GM23248 (cell line): ENCODE measurements at regions not wholly inside any gene's neighbourhood (a gene's known extent, or its start where the extent isn't known, plus 50 kb on each side); places are given as distances from the start of the nearest gene placed in this dataset.
A peak's percentile ranks its signal among the peaks of the same experiment; 100 is the strongest.

Source experiments
- DNase-seq: peaks from one replicate; pipeline ENCODE4 v3.0.0-alpha.2; 2015
- H2AFZ ChIP-seq: fragments of 200-600 bp; sonication (generic); 2 replicates; pipeline ENCODE4 v1.6.1; 2016; ENCODE audit warnings: antibody characterized with exemption
- H3F3A ChIP-seq: fragments of 200-600 bp; sonication (generic); 2 replicates; pipeline ENCODE4 v1.6.1; 2016; ENCODE audit warnings: mild to moderate bottlenecking, antibody characterized with exemption, mixed run types; ENCODE audit not compliant: insufficient read depth
- H3K27ac ChIP-seq: fragments of 200-600 bp; sonication (generic); 2 replicates; pipeline ENCODE4 v1.5.1; 2016; ENCODE audit warnings: mild to moderate bottlenecking
- H3K27me3 ChIP-seq: fragments of 200-600 bp; sonication (generic); replicated peaks from 2 replicates; pipeline ENCODE4 v1.6.1; 2016; ENCODE audit warnings: mild to moderate bottlenecking; ENCODE audit not compliant: insufficient read depth
- H3K36me3 ChIP-seq: fragments of 200-600 bp; sonication (generic); 2 replicates; pipeline ENCODE4 v1.6.1; 2016; ENCODE audit warnings: low read depth, mild to moderate bottlenecking
- H3K4me1 ChIP-seq: fragments of 200-600 bp; sonication (generic); 2 replicates; pipeline ENCODE4 v1.6.1; 2016; ENCODE audit warnings: mild to moderate bottlenecking; ENCODE audit not compliant: insufficient read depth
- H3K4me2 ChIP-seq: fragments of 200-600 bp; sonication (generic); one replicate; pipeline ENCODE4 v1.6.1; 2016; ENCODE audit warnings: mild to moderate bottlenecking; ENCODE audit not compliant: unreplicated experiment
- H3K4me3 ChIP-seq: fragments of 200-600 bp; sonication (generic); 2 replicates; pipeline ENCODE4 v1.5.1; 2016; ENCODE audit warnings: mild to moderate bottlenecking
- H3K79me2 ChIP-seq: fragments of 200-600 bp; sonication (generic); 2 replicates; pipeline ENCODE4 v1.6.1; 2016; ENCODE audit warnings: mild to moderate bottlenecking; ENCODE audit not compliant: insufficient read depth
- H3K9ac ChIP-seq: fragments of 200-600 bp; sonication (generic); 2 replicates; pipeline ENCODE4 v1.6.1; 2016; ENCODE audit warnings: mild to moderate bottlenecking
- H3K9me2 ChIP-seq: fragments of 200-600 bp; sonication (generic); 2 replicates; pipeline ENCODE4 v1.6.1; 2016; ENCODE audit warnings: mixed run types, mild to moderate bottlenecking, moderate library complexity; ENCODE audit not compliant: insufficient read depth
- H3K9me3 ChIP-seq: fragments of 200-600 bp; sonication (generic); one replicate; pipeline ENCODE4 v1.6.1; 2017; ENCODE audit warnings: low read depth
- H4K20me1 ChIP-seq: fragments of 200-600 bp; sonication (generic); 2 replicates; pipeline ENCODE4 v1.6.0; 2016; ENCODE audit not compliant: insufficient read depth
- EZH2 ChIP-seq: fragments of 200-600 bp; sonication (generic); IDR thresholded peaks from 2 replicates; pipeline ENCODE4 v1.6.1; 2018; ENCODE audit warnings: antibody characterized with exemption, mild to moderate bottlenecking; ENCODE audit not compliant: insufficient read depth, poor library complexity, severe bottlenecking
- EZH2phosphoT487 ChIP-seq: fragments of 200-600 bp; sonication (generic); IDR thresholded peaks from 2 replicates; pipeline ENCODE4 v1.6.1; 2018; ENCODE audit warnings: antibody characterized with exemption, moderate library complexity, mild to moderate bottlenecking, low read depth; ENCODE audit not compliant: insufficient read depth
- WGBS, 2 experiments: methylation state at CpG; one replicate each; pipeline ENCODE4 v1.1.6; 2015 to 2017; ENCODE audit warnings: low lambda C conversion rate in 2 of 2, low coverage in 1 of 2; ENCODE audit errors: missing lambda C conversion rate in 2 of 2; 5-methylcytosine and 5-hydroxymethylcytosine counted together
- in situ Hi-C: fragments of 300-500 bp; cut with MboI; formaldehyde crosslinking; loops from 2 replicates; pipeline ENCODE4 v1.15.0; 2020

GRCh38 chr6:135630789-135631376, 133.3 kb upstream of the AHI1 start:
- DNase-seq: no peak
- Histone ChIP-seq H3K4me1 (no peaks in the 10 kb centered on the region), H3K9ac (no peak overlapping the region), H3K79me2 (no peaks in the 10 kb centered on the region), H3K27ac (no peak overlapping the region), H2AFZ (no peak overlapping the region), H4K20me1 (no peaks in the 10 kb centered on the region), H3K36me3 (no peaks in the 10 kb centered on the region), H3K9me3 (no peaks in the 10 kb centered on the region), H3K4me3 (no peak overlapping the region), H3K27me3 (no peaks in the 10 kb centered on the region), H3K9me2 (no peaks in the 10 kb centered on the region), H3F3A (no peaks in the 10 kb centered on the region), H3K4me2 (no peak overlapping the region)
- TF ChIP-seq EZH2 (no peak), EZH2phosphoT487 (no peak)
- WGBS, 2 experiments: 84 to 85% methylated on average over 6 of the region's 6 CpGs
- in situ Hi-C loops: no loop called here

- DNase-seq: no peak
- TF ChIP-seq EZH2phosphoT487 (no peak), EZH2 (no peak)
- Histone ChIP-seq H3K27ac (no peak overlapping the region), H2AFZ (no peak overlapping the region), H3K36me3 (no peaks in the 10 kb centered on the region), H3K9ac (no peak overlapping the region), H3K4me2 (no peak overlapping the region), H3K9me2 (no peaks in the 10 kb centered on the region), H4K20me1 (no peaks in the 10 kb centered on the region), H3F3A (no peaks in the 10 kb centered on the region), H3K4me1 (no peaks in the 10 kb centered on the region), H3K9me3 (no peaks in the 10 kb centered on the region), H3K27me3 (no peaks in the 10 kb centered on the region), H3K79me2 (no peaks in the 10 kb centered on the region), H3K4me3 (no peak overlapping the region)
- in situ Hi-C loops: no loop called here
- WGBS, 2 experiments: 53 to 59% methylated on average over 2 of the region's 2 CpGs
Observed at GRCh38 chr6:135631821-135632220, 134.3 kb upstream of the AHI1 start.

GRCh38 chr6:135633573-135633972, 136.0 kb upstream of the AHI1 start:
- Histone ChIP-seq H3K4me1 (no peaks in the 10 kb centered on the region), H3K9me3 (no peaks in the 10 kb centered on the region), H3K9me2 (no peaks in the 10 kb centered on the region), H4K20me1 (no peaks in the 10 kb centered on the region), H3K27ac (no peak overlapping the region), H3K4me2 (no peak overlapping the region), H3K9ac (no peak overlapping the region), H2AFZ (no peak overlapping the region), H3K36me3 (no peaks in the 10 kb centered on the region), H3F3A (no peaks in the 10 kb centered on the region), H3K79me2 (no peaks in the 10 kb centered on the region), H3K27me3 (no peaks in the 10 kb centered on the region), H3K4me3 (no peak overlapping the region)
- no peak for TF ChIP-seq EZH2phosphoT487
- TF ChIP-seq EZH2: no peak
- in situ Hi-C loops: no loop called here
- WGBS, 2 experiments: 55 to 57% methylated on average over 2 of the region's 2 CpGs
- DNase-seq: no peak

- H4K20me1 ChIP-seq: no peaks in the 10 kb centered on the region
- no peaks in the 10 kb centered on the region for H3K79me2 ChIP-seq
- no peaks in the 10 kb centered on the region for H3K9me2 ChIP-seq
- no peak overlapping the region for H3K9ac ChIP-seq
- no peak overlapping the region for H3K27ac ChIP-seq
- H3K4me2 ChIP-seq: no peak overlapping the region
- H3K36me3 ChIP-seq: no peaks in the 10 kb centered on the region
- in situ Hi-C loops: no loop called here
- H3K27me3 ChIP-seq: no peaks in the 10 kb centered on the region
- no peak for TF ChIP-seq EZH2
- TF ChIP-seq EZH2phosphoT487: no peak
- H2AFZ ChIP-seq: peak overlapping the region; percentile 54
- peak; percentile 32 for DNase-seq
- H3K4me3 ChIP-seq: no peak overlapping the region
- H3K9me3 ChIP-seq: no peaks in the 10 kb centered on the region
- H3F3A ChIP-seq: no peaks in the 10 kb centered on the region
- no peaks in the 10 kb centered on the region for H3K4me1 ChIP-seq
Observed at GRCh38 chr6:135637701-135638100, 140.2 kb upstream of the AHI1 start.

GRCh38 chr6:135638108-135638507, 140.6 kb upstream of the AHI1 start:
- no peaks in the 10 kb centered on the region for H3F3A ChIP-seq
- H3K27me3 ChIP-seq: no peaks in the 10 kb centered on the region
- no peak overlapping the region for H3K4me2 ChIP-seq
- H3K79me2 ChIP-seq: no peaks in the 10 kb centered on the region
- no peaks in the 10 kb centered on the region for H3K4me1 ChIP-seq
- in situ Hi-C loops: no loop called here
- H2AFZ ChIP-seq: peak overlapping the region; percentile 54
- no peaks in the 10 kb centered on the region for H3K9me3 ChIP-seq
- no peak overlapping the region for H3K9ac ChIP-seq
- H3K4me3 ChIP-seq: no peak overlapping the region
- no peak for TF ChIP-seq EZH2
- TF ChIP-seq EZH2phosphoT487: no peak
- no peaks in the 10 kb centered on the region for H4K20me1 ChIP-seq
- no peak overlapping the region for H3K27ac ChIP-seq
- WGBS, 2 experiments: 82 to 88% methylated on average over 2 of the region's 2 CpGs
- H3K36me3 ChIP-seq: no peaks in the 10 kb centered on the region
- no peaks in the 10 kb centered on the region for H3K9me2 ChIP-seq
- DNase-seq: no peak
